ENCODE measurements at regions not wholly inside any gene's neighbourhood (a gene's known extent, or its start where the extent isn't known, plus 50 kb on each side); places are given as distances from the start of the nearest gene placed in this dataset.

DNA sequence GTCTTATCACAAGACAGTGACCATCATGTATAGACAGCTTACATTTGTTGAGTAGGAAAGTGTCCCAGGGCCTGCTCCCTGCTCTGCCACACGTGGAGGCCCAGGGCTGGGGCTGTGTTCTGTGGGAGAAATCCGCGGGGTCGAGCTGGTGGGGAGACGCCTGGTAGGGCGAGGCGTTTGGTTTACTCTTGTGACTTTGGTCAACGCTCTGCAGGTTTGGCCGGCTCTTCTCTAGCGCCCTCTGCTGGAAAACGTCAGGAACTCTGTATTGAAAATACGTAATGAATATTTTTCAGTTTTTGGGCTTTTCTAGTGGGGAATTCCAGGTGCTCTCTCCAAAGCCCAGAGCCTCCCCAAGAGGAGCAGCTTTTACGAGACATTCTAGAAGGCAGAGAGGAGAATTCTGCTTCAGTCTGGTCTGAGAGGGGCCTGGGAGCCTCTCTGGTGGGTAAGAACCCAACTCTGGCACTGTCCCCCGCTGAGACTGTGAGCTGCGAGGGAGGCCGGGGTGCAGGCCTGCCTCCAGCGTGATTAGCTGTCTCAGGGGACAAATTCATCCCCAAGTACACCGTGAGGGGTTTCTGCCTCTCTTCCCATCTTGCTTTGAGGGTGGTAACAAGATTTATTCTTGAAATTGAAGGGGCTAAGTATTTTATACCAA is 112.6 kb upstream of the RALGAPA2 start (continued):
- TF ChIP-seq FOXA3 (CRISPR knock-in tag; IDR thresholded peaks at IDR 0.05) (peak; percentile 12; the same call in 1 of the 2 replicates), ZNF883 (CRISPR knock-in tag; IDR thresholded peaks at IDR 0.05; ENCODE audit: not compliant biosample characterization) (no peak), PCBP1 (IDR thresholded peaks at IDR 0.05; ENCODE audit: borderline replicate concordance, low read depth, low read length) (no peak), KLF6 (CRISPR knock-in tag; IDR thresholded peaks at IDR 0.05) (no peak), ZBTB1 (CRISPR knock-in tag; IDR thresholded peaks at IDR 0.05; ENCODE audit: borderline replicate concordance) (no peak), MXD4 (CRISPR knock-in tag; IDR thresholded peaks at IDR 0.05) (no peak), HIVEP1 (CRISPR knock-in tag; IDR thresholded peaks at IDR 0.05) (no peak), CEBPG (CRISPR knock-in tag; IDR thresholded peaks at IDR 0.05) (no peak), HNF4G (IDR thresholded peaks at IDR 0.05; ENCODE audit: borderline replicate concordance, low read depth, low read length) (no peak), HNF4G (CRISPR knock-in tag; IDR thresholded peaks at IDR 0.05; ENCODE audit: borderline replicate concordance, low read depth) (no peak), ATF2 (CRISPR knock-in tag; IDR thresholded peaks at IDR 0.05) (no peak), ZBTB49 (CRISPR knock-in tag; IDR thresholded peaks at IDR 0.05; ENCODE audit: borderline replicate concordance) (no peak), CCAR2 (optimal IDR thresholded peaks at IDR 0.05; ENCODE audit: low read depth, low read length) (no peak), ZBTB25 (CRISPR knock-in tag; IDR thresholded peaks at IDR 0.05) (peak; percentile 48; the same call in 1 of the 2 replicates), CHD4 (IDR thresholded peaks at IDR 0.05; ENCODE audit: borderline replicate concordance, low read length) (no peak), ZNF547 (CRISPR knock-in tag; IDR thresholded peaks at IDR 0.05) (no peak), JARID2 (CRISPR knock-in tag; IDR thresholded peaks at IDR 0.05; ENCODE audit: insufficient replicate concordance) (no peak), GZF1 (CRISPR knock-in tag; IDR thresholded peaks at IDR 0.05) (no peak), MED13 (CRISPR knock-in tag; IDR thresholded peaks at IDR 0.05) (no peak), CHCHD3 (CRISPR knock-in tag; IDR thresholded peaks at IDR 0.05) (no peak), NR2F6 (IDR thresholded peaks at IDR 0.05) (no peak), NR2F6 (CRISPR knock-in tag; IDR thresholded peaks at IDR 0.05) (peak; percentile 19; the same call in 1 of the 2 replicates)
- TF ChIP-seq, protein P1, sequence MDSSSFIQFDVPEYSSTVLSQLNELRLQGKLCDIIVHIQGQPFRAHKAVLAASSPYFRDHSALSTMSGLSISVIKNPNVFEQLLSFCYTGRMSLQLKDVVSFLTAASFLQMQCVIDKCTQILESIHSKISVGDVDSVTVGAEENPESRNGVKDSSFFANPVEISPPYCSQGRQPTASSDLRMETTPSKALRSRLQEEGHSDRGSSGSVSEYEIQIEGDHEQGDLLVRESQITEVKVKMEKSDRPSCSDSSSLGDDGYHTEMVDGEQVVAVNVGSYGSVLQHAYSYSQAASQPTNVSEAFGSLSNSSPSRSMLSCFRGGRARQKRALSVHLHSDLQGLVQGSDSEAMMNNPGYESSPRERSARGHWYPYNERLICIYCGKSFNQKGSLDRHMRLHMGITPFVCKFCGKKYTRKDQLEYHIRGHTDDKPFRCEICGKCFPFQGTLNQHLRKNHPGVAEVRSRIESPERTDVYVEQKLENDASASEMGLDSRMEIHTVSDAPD (CRISPR knock-in tag; IDR thresholded peaks at IDR 0.05), result no peak
- TF ChIP-seq, protein P2, sequence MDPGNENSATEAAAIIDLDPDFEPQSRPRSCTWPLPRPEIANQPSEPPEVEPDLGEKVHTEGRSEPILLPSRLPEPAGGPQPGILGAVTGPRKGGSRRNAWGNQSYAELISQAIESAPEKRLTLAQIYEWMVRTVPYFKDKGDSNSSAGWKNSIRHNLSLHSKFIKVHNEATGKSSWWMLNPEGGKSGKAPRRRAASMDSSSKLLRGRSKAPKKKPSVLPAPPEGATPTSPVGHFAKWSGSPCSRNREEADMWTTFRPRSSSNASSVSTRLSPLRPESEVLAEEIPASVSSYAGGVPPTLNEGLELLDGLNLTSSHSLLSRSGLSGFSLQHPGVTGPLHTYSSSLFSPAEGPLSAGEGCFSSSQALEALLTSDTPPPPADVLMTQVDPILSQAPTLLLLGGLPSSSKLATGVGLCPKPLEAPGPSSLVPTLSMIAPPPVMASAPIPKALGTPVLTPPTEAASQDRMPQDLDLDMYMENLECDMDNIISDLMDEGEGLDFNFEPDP (CRISPR knock-in tag; conservative IDR thresholded peaks at IDR 0.05), result no peak
